NOMO-1 treated with dmso at 0.1 percent for 144 hours (cell line): ENCODE measurements at regions not wholly inside any gene's neighbourhood (a gene's known extent, or its start where the extent isn't known, plus 50 kb on each side); places are given as distances from the start of the nearest gene placed in this dataset.
"Not testable (repeated sequence)": the region's sequence is repeated elsewhere in the genome, so short reads cannot be mapped to it uniquely, and the experiment has no call there.

Experiments used
- DNase-seq: peaks from one replicate; lab custom pipeline; 2025; ENCODE audit not compliant: unreplicated experiment; lab: John Stamatoyannopoulos, UW

DNA sequence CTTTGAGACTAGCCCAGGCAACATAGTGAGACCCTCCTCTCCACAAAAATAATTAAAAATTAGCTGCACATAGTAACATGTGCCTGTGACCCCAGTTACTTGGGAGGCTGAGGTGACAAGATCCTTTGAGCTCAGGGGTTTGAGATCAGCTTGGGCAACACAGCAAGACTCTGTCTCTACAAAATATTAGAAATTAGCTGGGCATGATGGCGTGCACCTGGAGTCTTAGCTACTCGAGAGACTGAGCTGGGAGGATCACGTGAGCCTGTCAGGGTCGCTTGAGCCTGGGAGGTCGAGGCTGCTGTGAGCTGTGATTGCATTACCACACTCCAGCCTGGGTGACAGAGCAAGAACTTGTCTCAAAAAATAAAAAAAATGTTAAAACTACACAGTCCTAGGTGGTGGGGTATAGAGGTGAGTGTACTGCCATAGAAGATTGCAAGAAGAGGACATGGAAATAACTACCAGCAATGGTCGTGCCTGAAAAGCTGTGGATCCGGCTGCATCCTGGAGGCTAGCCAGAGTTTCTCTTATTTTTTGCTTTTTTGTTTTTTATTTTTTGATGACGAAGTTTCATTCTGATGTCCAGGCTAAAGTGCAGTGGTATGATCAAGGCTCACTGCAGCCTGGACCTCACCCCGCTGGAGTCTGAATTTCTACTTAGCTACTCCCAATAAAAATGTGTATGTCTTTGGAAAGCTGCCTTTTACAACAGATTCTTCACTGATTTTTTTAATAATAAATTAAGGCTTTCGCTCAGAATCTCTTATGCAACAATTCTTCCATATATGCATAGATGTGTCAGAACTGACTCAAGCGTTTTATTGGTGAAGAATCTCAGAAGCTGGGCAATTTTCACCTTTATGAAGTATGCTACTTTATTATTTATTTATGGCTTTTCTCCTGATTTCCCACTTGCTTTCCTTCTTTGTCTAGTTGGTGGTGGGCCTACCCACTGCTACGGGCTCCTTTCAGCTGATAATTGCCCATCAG, 393.8 kb downstream of the TSHZ3 start:
- DNase-seq = no peak

GRCh38 chr19:30944276-30944932, 404.8 kb downstream of the TSHZ3 start:
- DNase-seq = not testable (repeated sequence)

DNA sequence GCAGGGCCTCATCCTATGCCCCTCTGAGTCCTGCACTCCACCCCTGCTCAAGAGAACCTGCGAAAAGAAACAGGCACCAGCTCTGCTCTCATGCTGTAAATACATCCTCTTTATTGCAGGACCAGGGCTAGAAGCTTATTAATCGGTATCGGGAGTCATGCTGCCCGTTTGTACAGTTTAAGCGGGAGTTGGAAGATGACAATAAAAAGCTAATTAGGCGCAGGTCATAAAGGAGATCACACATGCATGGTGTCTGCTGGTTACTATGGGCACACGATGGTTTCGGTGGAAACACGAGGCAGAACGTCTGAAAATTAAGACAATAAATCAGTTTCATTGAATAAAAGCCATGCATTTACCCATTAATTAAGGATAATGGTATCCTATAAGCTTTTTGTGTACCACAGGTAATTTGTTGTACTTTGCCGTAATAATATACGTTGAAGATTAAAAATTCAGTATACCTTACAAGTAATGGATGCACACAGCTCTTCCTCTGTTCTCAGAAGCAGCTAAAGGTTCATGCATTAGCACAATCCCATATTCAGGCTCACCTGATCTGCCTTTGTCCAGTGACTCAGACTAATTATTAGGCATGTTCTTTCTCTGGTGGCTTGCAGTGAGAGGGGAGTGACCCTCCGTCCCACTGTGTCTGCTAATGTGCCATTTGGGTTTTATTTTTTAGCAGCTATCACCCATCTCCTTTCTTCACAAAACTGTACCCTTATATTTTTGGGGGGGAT, 406.0 kb downstream of the TSHZ3 start:
- DNase-seq = no peak

DNA sequence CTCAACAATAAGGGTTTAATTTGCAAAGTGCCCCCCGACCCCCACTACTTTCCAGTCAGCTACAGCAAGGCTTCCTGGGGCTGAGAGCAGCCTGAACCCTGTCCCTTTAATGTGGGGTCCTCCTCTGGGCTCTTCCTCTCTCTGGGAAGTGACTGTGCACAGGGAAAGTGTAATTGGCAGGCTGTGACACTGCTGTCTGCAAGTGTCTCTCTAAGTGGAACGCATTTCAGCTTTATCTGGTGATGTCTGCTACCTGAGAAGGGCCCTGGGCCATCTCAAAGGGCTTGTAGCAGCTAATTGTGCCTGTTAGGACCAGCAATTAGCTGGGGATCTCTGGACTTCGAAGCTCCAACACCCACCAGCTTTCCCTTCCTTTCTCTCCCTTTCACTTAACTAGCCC, 406.6 kb downstream of the TSHZ3 start:
- no peak for DNase-seq

DNA sequence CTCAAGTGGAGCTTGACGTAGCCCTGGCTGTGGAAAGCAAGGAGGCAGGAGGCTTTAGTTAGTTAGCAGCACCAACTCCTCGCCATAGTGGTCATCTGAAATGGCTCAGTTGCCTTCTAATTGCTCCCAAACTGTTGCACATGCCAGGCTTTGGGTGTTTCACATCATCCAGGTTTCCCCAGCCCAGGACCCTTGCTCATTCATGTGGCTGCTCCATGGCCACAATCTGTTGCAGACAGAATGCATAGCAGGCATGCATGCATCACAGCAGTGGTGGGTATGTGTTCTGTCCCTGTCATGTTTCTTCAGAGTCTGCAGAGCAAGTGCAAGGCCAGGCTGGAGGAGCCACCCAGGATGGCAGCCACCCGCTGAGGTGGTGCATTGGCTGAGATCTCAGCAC, 407.6 kb downstream of the TSHZ3 start:
- DNase-seq = no peak

DNA sequence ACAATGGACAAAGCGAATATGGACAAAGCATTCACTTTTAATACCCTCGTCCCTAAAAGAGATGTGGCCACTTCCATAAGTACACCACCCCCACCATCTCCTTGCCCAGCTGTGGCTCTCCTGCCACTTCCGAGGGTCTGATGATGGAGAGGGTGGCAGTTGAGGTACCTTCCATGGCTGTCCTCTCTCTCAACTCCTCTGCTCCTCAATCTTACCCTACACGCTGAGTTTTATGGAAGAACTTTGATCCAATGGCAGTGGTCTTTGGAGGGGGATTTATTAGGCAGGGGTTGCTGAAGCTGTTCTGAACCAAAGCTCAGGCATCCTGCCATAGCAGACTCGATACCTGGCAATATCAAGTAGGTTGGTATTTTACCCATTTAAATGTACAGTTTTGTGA, 413.0 kb downstream of the TSHZ3 start:
- no peak for DNase-seq

DNA sequence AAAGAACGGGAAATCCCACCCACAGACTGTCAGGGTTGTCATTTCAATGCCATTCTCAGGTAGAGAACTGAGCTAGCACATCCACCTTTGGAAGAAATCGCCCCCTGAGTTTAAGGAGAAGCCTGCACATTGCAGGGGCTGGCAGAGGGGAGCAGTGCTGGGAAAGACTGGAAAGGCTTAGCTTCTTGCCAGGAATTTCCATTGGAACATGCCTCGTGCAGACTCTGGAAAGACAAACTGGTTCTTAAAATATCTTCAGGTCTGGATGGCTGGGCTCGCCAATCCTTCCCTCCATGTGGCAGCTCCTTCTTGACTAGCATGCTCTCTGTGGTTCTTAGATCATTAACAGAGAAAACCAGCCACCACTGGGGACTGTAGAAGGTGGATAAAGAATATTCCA, 414.1 kb downstream of the TSHZ3 start:
- DNase-seq = no peak

GRCh38 chr19:30933454-30933853, 415.8 kb downstream of the TSHZ3 start:
- not testable (repeated sequence) for DNase-seq

GRCh38 chr19:30932854-30933253, 416.4 kb downstream of the TSHZ3 start:
- DNase-seq = no peak

- no peak for DNase-seq
These were observed 418.1 kb downstream of the TSHZ3 start for GRCh38 chr19:30930941-30931706.

DNA sequence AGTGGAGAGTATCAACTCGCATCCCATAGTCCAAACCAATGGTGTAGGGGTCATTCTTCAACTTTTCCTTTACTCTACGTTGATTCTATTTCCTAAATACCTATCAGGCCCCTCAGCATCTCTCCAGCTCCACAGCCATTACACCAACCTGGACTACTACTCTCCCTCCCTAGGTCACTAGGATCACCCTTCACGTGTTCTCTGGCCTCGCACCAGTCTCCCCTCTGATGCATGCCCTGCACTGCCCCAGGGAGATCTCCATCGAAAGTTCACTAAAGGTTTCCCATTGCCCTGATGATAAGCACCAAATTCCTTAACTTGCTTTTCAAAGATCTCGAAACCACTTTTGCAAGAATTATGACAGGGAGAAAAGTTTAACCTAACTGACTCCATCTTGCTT, 421.5 kb downstream of the TSHZ3 start:
- DNase-seq = no peak

GRCh38 chr19:30924670-30925069, 424.6 kb downstream of the TSHZ3 start:
- DNase-seq = no peak

DNA sequence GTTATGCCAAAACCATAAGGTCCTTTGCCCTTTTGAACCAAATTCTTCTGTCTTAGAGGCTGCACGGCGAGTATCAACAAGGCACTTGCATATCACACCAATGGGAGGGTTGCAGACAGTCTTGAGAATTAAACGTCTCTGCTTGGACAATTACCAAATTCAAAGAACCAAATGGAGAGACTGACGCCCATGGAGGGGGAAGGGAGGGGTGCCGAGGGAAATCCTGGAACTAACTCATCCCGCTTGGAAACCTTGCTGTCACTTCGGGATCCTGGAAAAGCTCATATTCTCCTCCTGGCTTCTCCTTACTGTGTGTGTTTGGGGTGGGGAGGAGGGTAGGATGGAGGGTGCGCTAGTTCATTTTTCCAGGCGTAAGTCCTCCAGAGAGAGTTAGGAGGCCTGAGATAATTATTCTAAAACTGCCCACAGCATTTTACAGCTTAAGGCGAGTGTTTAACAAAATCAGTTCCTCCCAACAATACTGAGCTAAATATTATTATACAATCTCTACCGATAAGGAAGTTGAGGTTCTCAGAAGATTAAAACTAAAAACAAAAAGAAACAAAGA, 425.1 kb downstream of the TSHZ3 start:
- no peak for DNase-seq

GRCh38 chr19:30923621-30924020, 425.6 kb downstream of the TSHZ3 start:
- no peak for DNase-seq

- DNase-seq = no peak
These were observed 426.1 kb downstream of the TSHZ3 start for GRCh38 chr19:30923096-30923495.

- no peak for DNase-seq
These were observed 429.0 kb downstream of the TSHZ3 start for GRCh38 chr19:30920222-30920621.

DNA sequence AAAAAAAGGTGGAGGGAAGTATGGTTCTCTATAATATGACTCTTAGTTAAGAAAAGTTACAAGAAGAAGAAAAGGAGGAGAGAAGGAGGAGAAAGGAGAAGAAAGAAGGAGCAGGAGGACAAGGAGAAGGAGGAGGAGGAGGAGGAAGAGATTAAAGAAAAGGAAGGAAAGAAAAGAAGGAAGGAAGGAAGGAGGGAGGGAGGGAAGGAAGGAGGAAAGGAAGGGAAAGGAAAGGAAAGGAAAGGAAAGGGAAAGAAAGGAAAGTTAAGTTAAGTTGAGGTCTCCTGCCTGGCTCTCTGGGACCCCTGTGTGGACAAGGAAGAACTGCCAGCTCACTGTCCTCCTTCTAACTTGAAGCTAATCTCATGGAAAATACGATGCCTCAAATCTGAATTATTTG, 429.5 kb downstream of the TSHZ3 start:
- DNase-seq = no peak

DNA sequence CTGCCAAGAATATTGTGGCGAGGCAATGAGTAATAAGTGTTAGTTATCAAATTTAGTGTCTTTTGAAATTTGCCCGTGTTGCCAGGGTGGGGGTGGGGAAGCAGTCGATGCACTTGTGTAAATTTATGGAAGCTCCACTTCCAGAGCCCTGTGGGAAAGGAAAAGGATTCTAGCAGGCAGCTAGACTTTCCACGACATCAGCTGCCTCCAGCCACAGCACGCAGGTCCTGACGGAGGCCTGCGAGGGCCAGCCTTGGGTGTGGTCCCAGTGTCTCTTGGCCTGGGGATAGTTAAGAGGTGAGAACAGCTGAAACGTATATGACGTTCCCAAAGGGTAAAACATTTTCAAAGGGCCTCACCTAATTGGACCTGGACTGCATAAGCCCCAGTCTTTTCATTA, 433.0 kb downstream of the TSHZ3 start:
- no peak for DNase-seq

GRCh38 chr19:30911491-30911890, 437.7 kb downstream of the TSHZ3 start:
- DNase-seq = no peak

DNA sequence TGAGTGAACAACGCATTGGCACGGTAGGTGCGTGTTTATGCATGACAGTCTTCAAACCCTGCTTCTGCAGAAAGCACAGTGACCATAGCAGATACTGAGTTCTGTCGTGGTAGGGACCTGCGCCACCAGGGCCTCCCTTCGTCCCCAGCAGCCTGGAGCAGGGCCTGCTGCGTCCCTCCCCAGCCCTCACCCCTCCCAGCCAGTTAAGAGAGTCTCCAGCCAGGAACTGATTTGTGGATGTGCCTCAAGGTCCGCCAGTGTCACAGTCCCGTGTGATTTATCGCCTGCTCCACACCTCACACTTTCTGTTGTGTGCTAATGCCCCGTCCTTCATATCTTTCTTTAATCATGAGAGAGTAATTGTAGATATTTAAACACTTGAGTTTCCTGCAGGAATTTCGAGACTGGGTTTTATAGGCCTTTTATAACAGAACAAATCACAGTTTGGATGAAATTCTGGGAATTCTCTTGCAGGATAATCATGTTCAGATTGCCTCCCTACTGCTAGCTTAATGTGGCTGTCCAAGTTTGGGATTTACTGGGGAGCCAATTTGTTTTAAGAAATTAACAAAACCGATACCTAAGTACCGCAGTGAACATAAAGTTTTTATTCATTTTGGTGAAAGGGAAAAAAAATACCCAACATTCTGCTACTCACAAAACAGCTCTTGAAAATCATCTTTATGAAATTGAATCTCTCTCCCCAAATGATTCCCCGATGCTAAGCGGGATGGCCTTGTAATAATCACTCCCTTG, 438.6 kb downstream of the TSHZ3 start:
- no peak for DNase-seq
